Loucy (cell line): ENCODE measurements at regions not wholly inside any gene's neighbourhood (a gene's known extent, or its start where the extent isn't known, plus 50 kb on each side); places are given as distances from the start of the nearest gene placed in this dataset.
"Not testable (repeated sequence)": the region's sequence is repeated elsewhere in the genome, so short reads cannot be mapped to it uniquely, and the experiment has no call there.

ENCODE experiments used
- H2AFZ ChIP-seq: fragments of 200-600 bp; sonication (generic); 2 replicates; pipeline ENCODE4 v1.6.0; 2016; ENCODE audit warnings: antibody characterized with exemption, mild to moderate bottlenecking, low read length, moderate library complexity
- H3F3A ChIP-seq: fragments of 200-600 bp; 2 replicates; pipeline ENCODE4 v1.6.0; 2016; ENCODE audit warnings: antibody characterized with exemption, low read depth, mild to moderate bottlenecking
- H3K27me3 ChIP-seq: fragments of 200-600 bp; sonication (generic); 2 replicates; pipeline ENCODE4 v1.6.1; 2014; ENCODE audit warnings: low read length, mild to moderate bottlenecking; ENCODE audit not compliant: insufficient read depth, poor library complexity, severe bottlenecking
- H3K36me3 ChIP-seq: fragments of 200-600 bp; sonication (generic); 2 replicates; pipeline ENCODE4 v1.6.1; 2016; ENCODE audit warnings: low read length; ENCODE audit not compliant: insufficient read depth
- H3K4me1 ChIP-seq: fragments of 200-600 bp; sonication (generic); 2 replicates; pipeline ENCODE4 v1.5.1; 2014; ENCODE audit warnings: low read length, mild to moderate bottlenecking; ENCODE audit not compliant: insufficient read depth, poor library complexity, severe bottlenecking
- H3K4me2 ChIP-seq: fragments of 200-600 bp; sonication (generic); 2 replicates; pipeline ENCODE4 v1.6.0; 2014; ENCODE audit warnings: antibody characterized with exemption, low read length, low read depth, mild to moderate bottlenecking; ENCODE audit not compliant: poor library complexity, severe bottlenecking
- H3K4me3 ChIP-seq: fragments of 200-600 bp; sonication (generic); 2 replicates; pipeline ENCODE4 v1.5.1; 2014; ENCODE audit warnings: low read length, mild to moderate bottlenecking, mixed read lengths; ENCODE audit not compliant: poor library complexity, severe bottlenecking
- H3K79me2 ChIP-seq: fragments of 200-600 bp; sonication (generic); 2 replicates; pipeline ENCODE4 v1.6.1; 2014; ENCODE audit warnings: low read length; ENCODE audit not compliant: insufficient read depth
- H3K9ac ChIP-seq: fragments of 200-600 bp; sonication (generic); 2 replicates; pipeline ENCODE4 v1.6.0; 2014; ENCODE audit warnings: mild to moderate bottlenecking, low read depth, low read length, moderate library complexity; ENCODE audit not compliant: poor library complexity, severe bottlenecking
- H3K9me2 ChIP-seq: fragments of 200-600 bp; sonication (generic); replicated peaks from 2 replicates; pipeline ENCODE4 v1.6.1; 2016; ENCODE audit warnings: low read depth, low read length, mixed read lengths
- H3K9me3 ChIP-seq: fragments of 200-600 bp; sonication (generic); 2 replicates; pipeline ENCODE4 v1.6.1; 2014; ENCODE audit warnings: mild to moderate bottlenecking, antibody characterized with exemption, low read length, low read depth; ENCODE audit not compliant: insufficient read depth
- H4K20me1 ChIP-seq: fragments of 200-600 bp; sonication (generic); 2 replicates; pipeline ENCODE4 v1.6.0; 2014; ENCODE audit warnings: antibody characterized with exemption, low read length, mild to moderate bottlenecking; ENCODE audit not compliant: insufficient read depth, poor library complexity, severe bottlenecking
- CTCF ChIP-seq: fragments of 200-600 bp; sonication (generic); conservative IDR thresholded peaks from 2 replicates; pipeline ENCODE4 v1.5.1; 2014; ENCODE audit warnings: mild to moderate bottlenecking, antibody characterized with exemption, low read length
- EZH2phosphoT487 ChIP-seq: fragments of 200-600 bp; IDR thresholded peaks from 2 replicates; pipeline ENCODE4 v1.6.1; 2018; ENCODE audit warnings: antibody characterized with exemption, mild to moderate bottlenecking, moderate library complexity, borderline replicate concordance

- H3K36me3 ChIP-seq, result no peaks in the 10 kb centered on the region
- no peak overlapping the region for H3K4me2 ChIP-seq
- H3K4me3 ChIP-seq, result no peak overlapping the region
- no peaks in the 10 kb centered on the region for H3K9me2 ChIP-seq
- no peak overlapping the region for H2AFZ ChIP-seq
- H3F3A ChIP-seq, result no peaks in the 10 kb centered on the region
- no peaks in the 10 kb centered on the region for H3K4me1 ChIP-seq
- H3K9me3 ChIP-seq, result no peaks in the 10 kb centered on the region; the same call in 1 of the 2 replicates
- H3K9ac ChIP-seq, result no peak overlapping the region
- TF ChIP-seq EZH2phosphoT487, result no peak
- TF ChIP-seq CTCF, result no peak
- H4K20me1 ChIP-seq, result no peaks in the 10 kb centered on the region
- H3K27me3 ChIP-seq, result no peaks in the 10 kb centered on the region
- H3K79me2 ChIP-seq, result no peaks in the 10 kb centered on the region
Observed at GRCh38 chr22:35178446-35178845, 78.8 kb upstream of the HMGXB4 start.

DNA sequence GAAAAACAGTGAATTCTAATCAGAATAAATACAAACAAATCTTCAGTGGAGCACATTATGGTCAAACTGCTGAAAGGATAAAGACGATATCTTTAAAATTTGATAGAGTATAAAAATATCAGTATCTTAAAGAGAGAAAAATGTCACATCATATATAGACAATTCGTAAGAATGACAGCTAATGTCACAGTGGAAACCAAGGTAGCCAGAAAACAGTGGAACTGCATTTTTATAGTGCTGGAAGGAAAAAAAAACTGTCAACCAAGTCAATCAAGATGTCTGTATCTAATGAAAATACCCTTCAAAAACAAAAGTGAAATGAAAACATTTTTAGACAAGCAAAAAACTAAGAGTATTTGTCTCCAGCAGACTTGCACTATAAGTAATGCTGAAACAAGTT, 73.4 kb upstream of the HMGXB4 start:
- Histone ChIP-seq H3K4me3 (no peak overlapping the region), H3K27me3 (no peaks in the 10 kb centered on the region), H3F3A (no peaks in the 10 kb centered on the region), H3K9me3 (no peaks in the 10 kb centered on the region; the same call in 1 of the 2 replicates), H3K9ac (no peak overlapping the region), H3K9me2 (no peaks in the 10 kb centered on the region), H4K20me1 (no peaks in the 10 kb centered on the region), H2AFZ (no peak overlapping the region), H3K4me2 (no peak overlapping the region), H3K4me1 (no peaks in the 10 kb centered on the region), H3K36me3 (no peaks in the 10 kb centered on the region), H3K79me2 (no peaks in the 10 kb centered on the region)
- TF ChIP-seq EZH2phosphoT487 (no peak), CTCF (no peak)

GRCh38 chr22:35186492-35186891, 70.8 kb upstream of the HMGXB4 start:
- no peaks in the 10 kb centered on the region for H3K36me3 ChIP-seq
- no peak overlapping the region for H3K4me2 ChIP-seq
- no peaks in the 10 kb centered on the region for H3K27me3 ChIP-seq
- TF ChIP-seq CTCF (no peak), EZH2phosphoT487 (no peak)
- H3K9ac ChIP-seq, result no peak overlapping the region
- no peaks in the 10 kb centered on the region for H3K79me2 ChIP-seq
- no peaks in the 10 kb centered on the region for H3K9me2 ChIP-seq
- H3K4me3 ChIP-seq, result no peak overlapping the region
- no peaks in the 10 kb centered on the region for H3F3A ChIP-seq
- no peaks in the 10 kb centered on the region for H4K20me1 ChIP-seq
- H2AFZ ChIP-seq, result no peak overlapping the region
- peaks cover 8% of the 10 kb centered on the region; the same call in 1 of the 2 replicates for H3K9me3 ChIP-seq
- no peaks in the 10 kb centered on the region for H3K4me1 ChIP-seq

DNA sequence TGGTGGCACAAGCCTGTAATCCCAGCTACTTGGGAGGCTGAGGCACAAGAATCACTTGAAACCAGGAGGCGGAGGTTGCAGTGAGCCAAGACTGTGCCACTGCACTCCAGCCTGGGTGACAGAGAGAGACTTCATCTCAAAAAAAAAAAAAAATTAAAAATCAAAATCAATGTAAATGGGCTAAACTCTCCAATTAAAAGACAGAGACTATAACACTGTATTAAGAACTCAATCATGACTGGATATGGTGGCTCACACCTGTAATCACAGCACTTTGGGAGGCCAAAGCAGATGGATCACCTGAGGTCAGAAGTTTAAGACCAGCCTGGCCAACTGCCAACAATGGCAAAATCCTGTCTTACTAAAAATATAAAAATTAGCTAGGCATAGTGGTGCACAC, 68.4 kb upstream of the HMGXB4 start:
- H3K9me3 ChIP-seq, H3K36me3 ChIP-seq, H3K27me3 ChIP-seq, H4K20me1 ChIP-seq, H2AFZ ChIP-seq, H3F3A ChIP-seq, H3K9ac ChIP-seq, H3K9me2 ChIP-seq, H3K4me1 ChIP-seq, H3K79me2 ChIP-seq, H3K4me3 ChIP-seq, H3K4me2 ChIP-seq: not testable (repeated sequence)
